OCI-LY1 (cell line): ENCODE measurements at regions not wholly inside any gene's neighbourhood (a gene's known extent, or its start where the extent isn't known, plus 50 kb on each side); places are given as distances from the start of the nearest gene placed in this dataset.

Experiments used
- H2AFZ ChIP-seq: fragments of 200-600 bp; sonication (generic), shearing (Covaris generic); 2 replicates; pipeline ENCODE4 v1.6.0; 2014; ENCODE audit warnings: antibody characterized with exemption, mild to moderate bottlenecking, low read length
- H3F3A ChIP-seq: fragments of 200-600 bp; sonication (generic), shearing (Covaris generic); 2 replicates; pipeline ENCODE4 v1.6.0; 2014; ENCODE audit warnings: mild to moderate bottlenecking, antibody characterized with exemption, low read length, moderate library complexity; ENCODE audit not compliant: insufficient read depth
- H3K27ac ChIP-seq: fragments of 200-600 bp; sonication (generic); 2 replicates; pipeline ENCODE4 v1.5.1; 2014; ENCODE audit warnings: low read length, mixed run types, mild to moderate bottlenecking, low read depth; ENCODE audit not compliant: poor library complexity, severe bottlenecking
- H3K27me3 ChIP-seq: fragments of 200-600 bp; sonication (generic); 2 replicates; pipeline ENCODE4 v1.6.0; 2014; ENCODE audit warnings: antibody characterized with exemption, mild to moderate bottlenecking, low read length, moderate library complexity; ENCODE audit not compliant: insufficient read depth
- H3K36me3 ChIP-seq: fragments of 200-600 bp; sonication (generic); 2 replicates; pipeline ENCODE4 v1.6.1; 2014; ENCODE audit warnings: mild to moderate bottlenecking, antibody characterized with exemption, low read length, moderate library complexity, mixed read lengths; ENCODE audit not compliant: insufficient read depth
- H3K4me1 ChIP-seq: fragments of 200-600 bp; sonication (generic); 2 replicates; pipeline ENCODE4 v1.5.1; 2014; ENCODE audit warnings: mild to moderate bottlenecking, low read length, moderate library complexity; ENCODE audit not compliant: insufficient read depth, severe bottlenecking
- H3K4me2 ChIP-seq: fragments of 200-600 bp; sonication (generic), shearing (Covaris generic); 2 replicates; pipeline ENCODE4 v1.6.1; 2014; ENCODE audit warnings: low read length
- H3K4me3 ChIP-seq: fragments of 200-600 bp; sonication (generic); 2 replicates; pipeline ENCODE4 v1.5.1; 2014; ENCODE audit warnings: low read length, low read depth, mild to moderate bottlenecking, mixed read lengths; ENCODE audit not compliant: poor library complexity, severe bottlenecking
- H3K79me2 ChIP-seq: fragments of 200-600 bp; shearing (Covaris generic); 2 replicates; pipeline ENCODE4 v1.6.1; 2016; ENCODE audit warnings: mixed run types, low read length, mixed read lengths; ENCODE audit not compliant: insufficient read depth
- H3K9ac ChIP-seq: fragments of 200-600 bp; sonication (generic), shearing (Covaris generic); 2 replicates; pipeline ENCODE4 v1.6.1; 2014; ENCODE audit warnings: mild to moderate bottlenecking, low read length, mixed read lengths
- H3K9me2 ChIP-seq: fragments of 200-600 bp; sonication (generic), shearing (Covaris generic); 2 replicates; pipeline ENCODE4 v1.6.1; 2014; ENCODE audit warnings: low read depth, mild to moderate bottlenecking, low read length, mixed read lengths
- H3K9me3 ChIP-seq: fragments of 200-600 bp; shearing (Covaris generic); 2 replicates; pipeline ENCODE4 v1.6.1; 2014; ENCODE audit warnings: low read length, mixed read lengths
- H4K20me1 ChIP-seq: fragments of 200-600 bp; sonication (generic), shearing (Covaris generic); 2 replicates; pipeline ENCODE4 v1.6.0; 2016; ENCODE audit warnings: mild to moderate bottlenecking, low read length; ENCODE audit not compliant: insufficient read depth
- EZH2 ChIP-seq: fragments of 200-600 bp; sonication (generic), shearing (Covaris generic); IDR thresholded peaks from 2 replicates; pipeline ENCODE4 v1.8.0; 2017; ENCODE audit warnings: borderline replicate concordance, mixed run types, mild to moderate bottlenecking, antibody characterized with exemption, low read length, moderate library complexity, mixed read lengths
- TF ChIP-seq, protein P1 (sequence below): fragments of 200-600 bp; sonication (generic), shearing (Covaris generic); IDR thresholded peaks from 2 replicates; pipeline ENCODE4 v1.5.1; 2017; ENCODE audit warnings: mild to moderate bottlenecking, antibody characterized with exemption, low read length, moderate library complexity, mixed read lengths

DNA sequence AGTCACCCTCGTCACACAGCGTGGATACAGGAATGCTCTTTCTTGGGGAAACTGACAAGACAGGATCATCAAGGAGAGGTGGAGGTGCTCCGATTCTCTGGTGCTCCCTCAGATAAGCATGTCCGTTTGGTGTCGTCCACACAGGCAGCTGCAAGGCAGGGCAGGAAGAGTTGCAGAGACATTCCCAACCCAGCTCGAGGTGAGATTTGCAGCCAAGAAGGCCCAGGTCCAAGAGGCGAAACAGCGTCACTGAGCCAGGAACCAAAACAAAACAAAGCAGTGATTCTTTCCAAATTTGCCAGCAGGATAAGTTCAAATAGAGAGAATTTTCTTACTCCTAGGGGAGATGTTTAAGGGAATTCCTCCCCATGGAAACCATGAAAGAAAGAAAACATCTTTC lies 386.5 kb upstream of the PFKP start:
- Histone ChIP-seq H3F3A (no peaks in the 10 kb centered on the region), H3K4me2 (no peak overlapping the region), H3K4me3 (no peak overlapping the region), H3K27ac (no peak overlapping the region), H3K4me1 (no peaks in the 10 kb centered on the region), H3K9me2 (no peaks in the 10 kb centered on the region), H3K9ac (no peak overlapping the region), H2AFZ (no peak overlapping the region), H3K79me2 (no peaks in the 10 kb centered on the region), H4K20me1 (no peaks in the 10 kb centered on the region), H3K27me3 (no peaks in the 10 kb centered on the region), H3K36me3 (no peaks in the 10 kb centered on the region), H3K9me3 (no peaks in the 10 kb centered on the region)
- TF ChIP-seq, protein P1, sequence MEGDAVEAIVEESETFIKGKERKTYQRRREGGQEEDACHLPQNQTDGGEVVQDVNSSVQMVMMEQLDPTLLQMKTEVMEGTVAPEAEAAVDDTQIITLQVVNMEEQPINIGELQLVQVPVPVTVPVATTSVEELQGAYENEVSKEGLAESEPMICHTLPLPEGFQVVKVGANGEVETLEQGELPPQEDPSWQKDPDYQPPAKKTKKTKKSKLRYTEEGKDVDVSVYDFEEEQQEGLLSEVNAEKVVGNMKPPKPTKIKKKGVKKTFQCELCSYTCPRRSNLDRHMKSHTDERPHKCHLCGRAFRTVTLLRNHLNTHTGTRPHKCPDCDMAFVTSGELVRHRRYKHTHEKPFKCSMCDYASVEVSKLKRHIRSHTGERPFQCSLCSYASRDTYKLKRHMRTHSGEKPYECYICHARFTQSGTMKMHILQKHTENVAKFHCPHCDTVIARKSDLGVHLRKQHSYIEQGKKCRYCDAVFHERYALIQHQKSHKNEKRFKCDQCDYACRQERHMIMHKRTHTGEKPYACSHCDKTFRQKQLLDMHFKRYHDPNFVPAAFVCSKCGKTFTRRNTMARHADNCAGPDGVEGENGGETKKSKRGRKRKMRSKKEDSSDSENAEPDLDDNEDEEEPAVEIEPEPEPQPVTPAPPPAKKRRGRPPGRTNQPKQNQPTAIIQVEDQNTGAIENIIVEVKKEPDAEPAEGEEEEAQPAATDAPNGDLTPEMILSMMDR = no peak
- TF ChIP-seq EZH2 = no peak

DNA sequence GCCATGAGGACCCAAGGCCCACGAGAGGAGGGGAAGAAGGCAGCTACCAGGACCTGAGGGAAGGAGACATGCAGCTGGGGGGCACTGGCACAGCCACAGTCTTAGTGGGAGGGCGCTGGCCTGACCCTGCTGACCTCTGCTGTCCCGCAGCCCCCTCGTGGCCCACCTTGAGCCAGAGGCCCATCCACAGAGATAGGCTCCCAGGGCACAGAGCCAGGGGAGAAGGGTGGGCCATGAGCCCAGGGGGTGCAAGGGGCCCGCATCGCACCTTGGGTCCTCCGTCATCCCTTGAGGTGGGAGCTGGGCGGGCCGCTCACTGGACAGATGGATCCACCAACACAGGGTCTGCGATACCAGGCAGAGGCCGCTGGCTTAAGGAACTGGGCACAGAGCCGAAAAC lies 387.7 kb upstream of the PFKP start:
- H3K4me1 ChIP-seq = no peaks in the 10 kb centered on the region
- H3K27me3 ChIP-seq = no peaks in the 10 kb centered on the region
- no peak overlapping the region for H2AFZ ChIP-seq
- H3K79me2 ChIP-seq = no peaks in the 10 kb centered on the region
- no peak overlapping the region for H3K27ac ChIP-seq
- H3K4me3 ChIP-seq = no peak overlapping the region
- no peak overlapping the region for H3K9ac ChIP-seq
- no peaks in the 10 kb centered on the region for H3F3A ChIP-seq
- H3K9me3 ChIP-seq = no peaks in the 10 kb centered on the region
- no peaks in the 10 kb centered on the region for H3K9me2 ChIP-seq
- H4K20me1 ChIP-seq = no peaks in the 10 kb centered on the region
- H3K4me2 ChIP-seq = no peak overlapping the region
- no peaks in the 10 kb centered on the region for H3K36me3 ChIP-seq
- TF ChIP-seq EZH2 = no peak
- TF ChIP-seq, protein P1 = no peak

DNA sequence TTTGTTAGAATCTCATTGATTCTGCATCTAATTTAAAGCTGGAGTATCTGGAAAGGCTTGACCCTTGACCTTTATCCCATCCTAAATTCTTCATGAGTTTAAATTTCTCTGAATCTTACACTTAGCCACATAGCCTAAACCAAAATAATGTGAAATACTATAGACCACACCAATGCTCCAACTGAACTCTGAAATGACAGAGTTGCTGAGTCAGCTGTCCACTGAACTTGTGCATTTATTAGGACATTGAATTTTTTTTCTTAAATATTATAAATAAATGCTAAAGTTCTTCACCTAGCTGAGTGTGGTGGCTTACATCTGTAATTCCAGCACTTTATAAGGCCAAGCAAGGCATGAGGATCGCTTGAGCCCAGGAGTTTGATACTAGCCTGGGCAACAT lies 390.9 kb upstream of the PFKP start:
- no peak overlapping the region for H3K9ac ChIP-seq
- H3K27me3 ChIP-seq = no peaks in the 10 kb centered on the region
- no peaks in the 10 kb centered on the region for H3K9me2 ChIP-seq
- no peak overlapping the region for H3K4me2 ChIP-seq
- H3F3A ChIP-seq = no peaks in the 10 kb centered on the region
- no peaks in the 10 kb centered on the region for H3K79me2 ChIP-seq
- H3K36me3 ChIP-seq = no peaks in the 10 kb centered on the region
- no peaks in the 10 kb centered on the region for H4K20me1 ChIP-seq
- H3K27ac ChIP-seq = no peak overlapping the region
- no peaks in the 10 kb centered on the region for H3K9me3 ChIP-seq
- no peak overlapping the region for H3K4me3 ChIP-seq
- no peaks in the 10 kb centered on the region for H3K4me1 ChIP-seq
- H2AFZ ChIP-seq = no peak overlapping the region
- TF ChIP-seq EZH2 = no peak
- TF ChIP-seq, protein P1 = no peak
